CD4-positive, alpha-beta T cell treated with Interleukin-1 beta for 1 hour (primary cell): ENCODE measurements at regions not wholly inside any gene's neighbourhood (a gene's known extent, or its start where the extent isn't known, plus 50 kb on each side); places are given as distances from the start of the nearest gene placed in this dataset.
"Not testable (repeated sequence)": the region's sequence is repeated elsewhere in the genome, so short reads cannot be mapped to it uniquely, and the experiment has no call there.

Experiments used
- DNase-seq, 2 donors: peaks; one replicate each; pipeline ENCODE4 v3.0.0-alpha.2; 2020 to 2022

DNA sequence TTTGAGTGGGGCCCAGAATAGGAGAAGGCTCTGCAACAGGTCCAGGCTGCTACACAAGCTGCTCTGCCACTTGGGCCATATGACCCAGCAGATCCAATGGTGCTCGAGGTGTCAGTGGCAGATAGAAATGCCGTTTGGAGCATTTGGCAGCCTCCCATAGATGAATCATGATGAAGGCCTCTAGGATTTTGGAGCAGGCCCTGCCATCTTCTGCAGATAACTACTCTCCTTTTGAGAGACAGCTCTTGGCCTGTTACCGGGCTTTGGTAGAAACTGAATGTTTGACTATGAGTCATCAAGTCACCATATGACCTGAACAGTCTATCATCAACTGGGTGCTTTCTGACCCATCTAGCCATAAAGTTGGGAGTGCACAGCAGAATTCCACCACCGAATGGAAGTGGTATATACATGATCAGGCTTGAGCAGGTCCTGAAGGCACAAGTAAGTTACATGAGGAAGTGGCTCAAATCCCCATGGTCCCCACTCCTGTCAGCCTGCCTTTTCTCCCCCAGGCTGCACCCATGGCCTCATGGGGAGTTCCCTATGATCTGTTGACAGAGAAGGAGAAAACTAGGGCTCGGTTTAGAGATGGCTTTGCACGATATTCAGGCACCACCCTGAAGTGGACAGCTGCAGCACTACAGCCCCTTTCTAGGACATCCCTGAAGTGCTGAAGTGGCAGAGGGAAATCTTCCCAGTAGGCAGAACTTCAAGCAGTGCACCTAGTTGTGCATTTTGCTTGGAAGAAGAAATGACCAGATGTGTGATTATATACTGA lies 971.4 kb downstream of the MCTP2 start:
- DNase-seq = no peak

DNA sequence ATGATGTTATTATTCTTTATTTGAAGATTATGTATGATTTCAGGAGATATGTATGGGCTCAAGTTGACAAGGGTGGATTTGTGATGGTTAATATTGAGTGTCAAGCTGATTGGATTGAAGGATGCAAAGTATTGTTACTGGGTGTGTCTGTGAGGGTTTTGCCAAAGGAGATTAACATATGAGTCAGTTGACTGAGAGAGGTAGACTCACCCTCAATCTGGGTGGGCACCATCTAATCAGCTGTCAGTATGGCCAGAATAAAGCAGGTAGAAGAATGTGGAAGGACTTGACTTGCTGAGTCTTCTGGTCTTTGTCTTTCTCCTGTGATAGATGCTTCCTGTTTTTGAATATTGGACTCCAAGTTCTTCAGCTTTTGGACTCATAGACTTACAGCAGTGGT lies 973.7 kb downstream of the MCTP2 start:
- no peak for DNase-seq

DNA sequence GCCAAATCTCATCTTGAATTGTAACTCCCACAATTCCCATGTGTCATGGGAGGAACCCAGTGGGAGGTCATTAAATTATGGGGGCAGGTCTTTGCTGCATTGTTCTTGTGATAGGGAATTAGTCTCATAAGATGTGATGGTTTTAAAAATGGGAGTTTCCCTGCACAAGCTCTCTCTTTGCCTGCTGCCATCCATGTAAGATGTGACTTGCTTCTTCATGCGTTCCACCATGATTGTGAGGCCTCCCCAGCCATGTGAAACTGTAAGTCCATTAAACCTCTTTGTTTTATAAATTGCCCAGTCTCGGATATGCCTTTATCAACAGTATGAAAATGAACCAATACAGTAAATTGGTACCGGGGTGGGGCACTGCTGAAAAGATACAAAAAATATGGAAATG lies 974.5 kb downstream of the MCTP2 start:
- DNase-seq = not testable (repeated sequence)

DNA sequence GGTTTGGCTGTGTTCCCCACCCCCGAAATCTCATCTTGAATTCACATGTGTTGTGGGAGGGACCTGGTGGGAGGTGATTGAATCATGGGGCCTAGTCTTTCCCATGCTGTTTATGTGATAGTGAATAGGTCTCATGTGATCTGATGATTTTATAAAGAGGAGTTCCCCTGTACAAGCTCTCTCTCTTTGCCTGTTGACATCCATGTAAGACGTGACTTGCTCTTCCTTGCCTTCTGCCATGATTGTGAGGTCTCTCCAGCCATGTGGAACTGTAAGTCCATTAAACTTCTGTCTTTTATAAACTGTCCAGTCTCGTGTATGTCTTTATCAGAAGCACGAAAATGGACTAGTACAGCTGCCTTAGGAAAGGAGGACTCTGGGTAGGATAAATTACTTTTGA lies 976.7 kb downstream of the MCTP2 start:
- no peak for DNase-seq

DNA sequence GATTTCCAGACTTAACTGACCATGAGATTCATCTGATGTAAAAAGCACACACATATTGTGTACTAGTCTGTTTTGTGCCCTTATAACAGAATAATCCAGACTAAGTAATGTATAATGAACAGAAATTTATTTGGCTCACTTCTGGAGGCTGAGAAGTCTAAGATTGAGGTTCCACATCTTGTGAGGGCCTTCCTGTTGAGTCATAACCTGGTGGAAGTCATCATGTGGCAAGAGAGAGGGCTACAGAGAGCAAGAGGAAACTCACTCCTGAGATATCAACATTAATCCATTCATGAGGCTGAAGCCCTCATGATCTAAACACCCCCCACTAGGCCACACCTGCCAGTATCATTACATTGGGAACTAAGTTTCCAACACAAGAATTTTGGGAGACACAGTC lies 977.6 kb downstream of the MCTP2 start:
- DNase-seq = no peak

DNA sequence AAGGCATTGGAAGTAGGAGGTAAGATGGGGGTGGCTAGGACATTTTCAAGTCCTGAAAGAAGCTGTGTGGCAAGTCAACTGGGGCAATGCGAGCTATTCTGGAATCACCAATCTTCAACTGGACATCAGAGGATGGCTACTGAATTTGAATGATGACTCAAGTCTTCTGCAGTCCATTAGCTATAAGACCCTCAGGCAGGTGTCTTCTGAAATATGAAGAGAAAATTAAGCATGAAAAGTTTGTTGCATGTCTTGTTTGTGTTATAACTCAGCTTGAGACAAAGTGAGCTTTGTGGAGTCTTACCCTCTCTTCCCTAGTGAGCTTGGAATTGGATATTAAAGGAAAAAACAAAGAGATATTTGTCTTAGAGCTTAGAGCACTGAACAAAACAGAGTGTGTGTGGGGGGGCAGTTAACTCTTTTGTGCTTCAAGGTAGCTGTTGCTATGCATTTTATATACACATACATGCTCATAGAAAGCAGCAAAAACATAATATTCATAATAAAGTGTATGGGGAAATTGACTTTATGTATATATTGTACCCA lies 979.1 kb downstream of the MCTP2 start:
- no peak for DNase-seq

DNA sequence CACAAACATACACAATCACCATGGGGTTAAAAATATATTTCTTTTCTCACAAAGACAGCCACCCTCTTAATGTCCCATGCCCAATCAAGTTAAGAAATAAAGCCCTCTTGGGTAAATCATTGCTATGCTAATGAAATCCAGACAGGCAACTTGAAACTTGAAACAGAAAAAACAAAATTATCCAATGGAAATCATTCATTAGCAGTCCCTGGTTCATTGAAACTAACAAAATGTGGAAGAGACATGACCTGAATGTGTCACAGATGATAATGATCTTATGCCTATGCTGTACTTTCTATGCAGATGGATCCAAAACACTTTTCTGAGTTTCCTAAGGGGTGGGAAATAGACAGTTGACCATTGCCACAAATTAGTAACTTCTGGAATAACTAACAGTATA lies 983.7 kb downstream of the MCTP2 start:
- DNase-seq = no peak

DNA sequence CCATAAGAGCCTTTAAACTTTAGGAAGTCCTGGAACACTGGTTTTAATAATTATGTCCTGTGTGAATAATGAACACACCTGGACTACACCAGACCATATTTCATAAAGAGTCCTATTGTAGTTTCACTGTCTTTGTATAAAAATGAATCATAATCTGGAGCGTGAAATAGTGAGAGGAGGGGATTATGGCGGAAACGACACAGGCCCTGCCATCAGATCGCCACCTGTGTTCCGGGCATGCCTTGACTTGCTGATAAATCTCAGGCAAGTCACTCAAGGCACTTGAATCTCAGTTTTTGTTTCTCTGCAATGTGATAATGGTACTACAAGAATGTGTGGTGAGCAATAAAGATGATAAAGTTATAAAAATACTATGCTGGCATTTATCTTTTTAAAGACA lies 995.5 kb downstream of the MCTP2 start:
- no peak for DNase-seq

DNA sequence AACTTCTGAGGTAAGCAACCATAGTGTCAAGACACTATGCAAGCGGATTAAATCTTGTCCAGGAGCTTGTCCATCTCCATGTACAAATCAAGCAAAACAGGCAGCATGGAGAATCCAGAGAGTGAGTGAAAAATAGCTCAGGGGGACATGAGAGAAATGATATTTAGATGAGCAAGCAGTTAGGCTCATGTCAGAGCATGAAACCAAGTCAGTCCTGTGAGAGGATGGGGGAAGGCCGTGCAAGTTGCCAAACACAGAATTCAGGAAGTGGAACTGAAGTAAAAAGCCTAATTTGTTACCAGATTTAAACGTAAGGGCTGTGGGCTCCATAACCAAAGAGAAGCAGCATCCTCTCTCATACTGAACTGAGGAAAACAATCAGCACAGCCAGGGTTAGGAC lies 995.9 kb downstream of the MCTP2 start:
- no peak for DNase-seq

DNA sequence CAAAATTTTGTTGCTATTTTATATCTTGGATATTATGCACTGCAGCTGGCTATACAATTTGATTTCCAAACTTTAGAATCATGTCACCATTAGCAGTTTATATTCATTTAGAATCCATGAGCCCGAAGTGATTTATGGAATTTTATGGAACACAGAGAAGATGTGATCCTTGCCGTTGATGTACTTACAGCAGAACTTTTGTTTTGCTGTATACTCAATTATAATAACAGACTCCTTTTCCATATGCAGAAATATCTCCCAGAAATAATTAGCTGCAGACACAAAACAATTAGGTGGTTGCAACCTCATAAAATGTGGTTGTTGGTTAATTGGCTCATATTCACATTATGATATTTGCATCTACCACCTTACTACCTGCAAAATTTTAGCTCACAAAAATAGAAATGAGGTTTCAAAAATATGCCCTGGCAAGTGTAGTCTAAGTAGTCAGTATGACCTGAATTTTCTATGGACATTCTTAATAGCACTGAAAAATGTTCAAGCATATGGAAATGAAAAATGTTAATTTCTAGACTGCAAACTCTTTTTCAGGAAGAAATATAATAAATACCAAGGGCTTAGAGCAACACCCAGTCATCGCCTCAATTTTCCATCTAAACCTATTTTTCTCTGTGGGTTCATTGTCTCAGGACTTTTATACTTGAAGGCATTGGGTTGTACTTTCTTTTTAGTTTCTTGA lies 997.6 kb downstream of the MCTP2 start:
- no peak for DNase-seq

DNA sequence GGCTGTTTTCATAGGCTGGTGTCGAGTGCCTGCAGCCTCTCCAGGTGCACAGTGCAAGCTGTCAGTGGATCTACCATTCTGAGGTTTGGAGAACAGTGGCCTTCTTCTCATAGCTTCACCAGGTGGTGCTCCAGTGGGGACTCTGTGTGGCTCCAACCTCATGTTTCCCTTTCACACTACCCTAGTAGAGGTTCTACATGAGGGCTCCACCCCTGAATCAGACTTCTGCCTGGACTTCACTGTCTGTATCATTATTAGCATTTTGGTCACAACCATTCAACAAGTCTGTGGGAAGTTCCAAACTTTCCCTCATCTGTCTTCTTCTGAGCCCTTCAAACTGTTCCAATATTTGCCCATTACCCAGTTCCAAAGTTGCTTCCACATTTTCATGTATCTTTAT lies 1003.7 kb downstream of the MCTP2 start:
- no peak for DNase-seq

DNA sequence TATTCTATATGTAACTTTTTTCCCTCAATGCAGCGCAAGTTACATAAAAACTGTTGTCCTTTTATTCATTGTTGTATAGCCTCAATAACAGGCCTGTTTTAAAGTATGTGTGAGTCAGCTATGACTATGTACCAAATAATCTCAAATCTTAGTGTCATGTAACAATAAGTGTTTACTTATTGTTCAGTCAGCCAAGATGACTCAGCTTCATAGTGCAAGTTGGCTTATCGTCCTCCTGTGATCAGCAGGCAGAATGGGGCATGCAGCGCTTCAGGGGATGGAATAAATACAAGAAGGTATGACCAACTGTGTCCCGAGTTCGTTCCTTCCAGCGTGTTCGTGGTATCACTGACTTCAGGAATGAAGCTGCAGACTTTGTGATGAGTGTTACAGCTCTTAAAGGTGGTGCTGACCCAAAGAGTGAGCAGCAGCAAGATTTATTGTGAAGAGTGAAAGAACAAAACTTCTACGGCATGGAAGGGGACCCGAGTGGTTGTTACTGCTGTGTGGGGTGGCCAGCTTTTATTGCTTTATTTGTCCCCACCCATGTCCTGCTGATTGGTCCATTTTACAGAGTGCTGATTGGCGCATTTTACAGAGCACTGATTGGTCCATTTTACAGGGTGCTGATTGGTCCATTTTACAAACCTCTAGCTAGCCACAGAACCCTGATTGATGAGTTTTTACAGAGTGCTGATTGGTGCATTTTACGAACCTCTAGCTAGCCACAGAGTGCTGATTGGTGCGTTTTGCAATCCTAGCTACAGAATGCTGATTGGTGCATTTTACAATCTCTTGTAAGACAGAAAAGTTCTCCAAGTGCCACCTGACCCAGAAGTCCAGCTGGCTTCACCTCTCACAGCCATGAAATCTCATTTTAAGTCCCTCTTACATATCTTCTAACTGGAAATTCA lies 1016.0 kb downstream of the MCTP2 start:
- no peak for DNase-seq

DNA sequence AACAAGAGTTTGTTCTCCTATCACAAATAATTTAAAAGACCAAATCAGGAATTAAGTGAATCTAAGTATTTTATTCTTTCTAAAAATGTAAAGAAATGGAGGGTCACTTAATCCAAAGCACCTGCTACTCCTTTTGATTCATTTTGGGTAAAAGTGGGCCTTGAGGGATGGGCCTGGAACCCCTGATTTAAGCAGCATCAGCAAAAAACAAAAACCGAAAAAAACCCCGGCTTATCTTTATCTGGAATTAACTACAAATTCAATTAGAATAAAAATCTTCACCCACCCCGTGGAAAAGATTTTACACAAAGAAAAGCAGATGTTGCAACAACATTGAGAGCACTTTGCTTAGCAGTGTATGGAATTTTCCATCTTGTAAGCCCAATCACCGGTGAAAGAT lies 1018.2 kb downstream of the MCTP2 start:
- no peak for DNase-seq

DNA sequence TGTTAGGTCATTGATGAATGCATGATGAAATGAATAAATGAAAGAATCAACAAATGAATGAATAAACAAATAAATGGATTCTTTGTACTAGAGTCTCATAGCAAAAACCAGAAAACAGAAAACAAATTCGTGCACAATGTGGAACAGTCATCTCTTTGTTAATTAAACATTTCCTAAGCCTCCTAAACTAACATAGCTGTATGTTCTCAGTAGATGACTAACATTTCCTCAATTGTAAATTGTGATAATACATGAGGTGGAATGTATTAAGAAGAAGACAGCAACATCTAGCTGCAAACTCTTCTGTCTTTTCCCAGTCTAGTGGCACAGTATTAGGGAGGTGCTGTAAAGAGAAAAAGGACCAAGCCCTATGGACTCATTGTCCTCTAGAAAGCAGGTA lies 1021.0 kb downstream of the MCTP2 start:
- DNase-seq = no peak

DNA sequence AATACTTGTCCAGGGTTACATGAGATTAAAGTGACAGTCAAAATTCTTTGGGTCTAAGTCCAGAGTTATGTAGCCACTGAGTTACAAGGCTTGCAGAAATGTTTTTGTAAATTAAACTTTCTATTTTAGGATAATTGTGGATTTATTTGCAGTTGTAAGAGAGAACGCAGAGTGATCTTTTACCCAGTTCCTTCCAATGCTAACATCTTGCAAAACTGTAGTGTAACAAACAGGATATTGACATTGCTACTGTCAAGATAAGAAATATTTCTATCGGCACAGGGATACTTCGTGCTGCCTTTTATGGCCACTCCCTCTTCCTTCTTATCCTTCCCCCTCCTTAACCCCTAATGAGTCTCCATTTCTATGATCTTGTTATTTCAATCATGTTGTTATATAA lies 1022.9 kb downstream of the MCTP2 start:
- DNase-seq = no peak

DNA sequence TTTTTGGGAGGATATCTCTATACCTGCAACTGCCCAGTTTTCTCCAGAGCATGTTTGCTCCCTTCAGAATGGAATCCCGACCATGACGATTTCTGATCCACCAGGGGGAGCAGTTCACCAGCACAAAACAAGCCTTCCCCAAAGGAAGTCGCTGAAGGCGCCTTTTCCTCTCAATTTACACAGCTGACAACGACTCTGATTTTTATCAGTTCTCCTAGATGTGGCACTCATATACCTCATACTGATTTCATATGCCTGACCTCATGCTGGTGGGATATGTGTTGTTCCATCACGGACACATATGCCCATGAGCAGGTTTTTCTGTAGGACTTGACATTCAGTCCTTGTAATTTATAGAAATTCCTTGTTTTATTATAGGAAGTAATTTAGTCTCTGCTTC lies 1028.2 kb downstream of the MCTP2 start:
- peak; percentile 24 to 50 for DNase-seq

DNA sequence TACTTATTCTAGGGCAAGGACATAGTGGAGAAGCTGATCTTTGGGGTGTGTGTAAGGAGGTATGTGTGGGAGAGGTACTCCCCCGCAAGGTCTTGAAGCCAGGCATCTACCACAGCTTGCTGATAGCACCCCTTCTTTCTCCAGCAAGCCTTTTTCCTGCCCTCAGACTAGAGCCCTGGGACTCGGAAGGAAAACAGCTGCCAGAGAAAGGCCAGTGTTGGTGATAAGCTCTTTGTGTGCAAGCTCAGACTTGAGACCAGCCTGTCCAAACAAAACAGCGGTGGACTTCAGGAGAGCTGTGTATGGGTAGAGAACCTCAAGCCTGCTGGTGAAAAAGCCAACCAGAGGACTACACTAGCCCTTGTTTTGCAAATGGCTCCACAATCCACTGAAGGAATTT lies 1028.6 kb downstream of the MCTP2 start:
- DNase-seq = no peak

DNA sequence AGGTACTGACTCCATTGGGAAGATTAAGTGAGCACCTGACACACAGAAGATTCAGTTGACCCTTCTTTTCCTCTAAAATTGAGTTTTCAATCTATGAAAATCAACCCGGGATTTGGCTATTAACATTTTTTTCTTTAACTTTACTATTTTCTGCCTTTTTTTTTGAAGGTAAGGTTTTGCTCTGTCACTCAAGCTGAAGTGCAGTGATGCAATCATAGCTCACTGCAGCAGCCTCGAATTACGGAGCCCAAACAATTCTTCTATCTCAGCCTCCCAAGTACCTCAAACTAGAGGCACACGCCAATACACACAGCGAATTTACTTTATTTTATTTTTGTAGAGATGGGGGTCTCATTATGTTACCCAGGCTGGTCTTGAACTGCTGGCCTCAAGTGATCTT lies 1029.5 kb downstream of the MCTP2 start:
- no peak for DNase-seq

DNA sequence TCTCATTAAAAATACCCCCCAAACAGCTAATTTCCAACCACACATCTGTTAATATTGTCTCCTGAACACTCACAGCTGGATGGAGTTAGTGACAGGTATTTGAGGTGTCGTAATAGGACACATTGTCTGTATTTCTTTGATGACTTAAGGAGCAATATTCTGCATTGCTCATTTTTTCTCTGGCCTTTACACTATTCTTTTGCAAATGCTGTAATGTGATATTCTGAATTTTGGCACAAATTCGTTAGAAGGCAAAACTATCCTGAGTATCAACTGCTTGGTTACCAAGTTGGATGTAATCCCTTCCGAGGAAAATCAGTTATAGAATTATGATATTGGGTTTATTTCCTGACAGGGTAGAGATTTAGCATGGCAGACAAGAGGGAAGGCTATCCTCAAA lies 1030.2 kb downstream of the MCTP2 start:
- DNase-seq = no peak

DNA sequence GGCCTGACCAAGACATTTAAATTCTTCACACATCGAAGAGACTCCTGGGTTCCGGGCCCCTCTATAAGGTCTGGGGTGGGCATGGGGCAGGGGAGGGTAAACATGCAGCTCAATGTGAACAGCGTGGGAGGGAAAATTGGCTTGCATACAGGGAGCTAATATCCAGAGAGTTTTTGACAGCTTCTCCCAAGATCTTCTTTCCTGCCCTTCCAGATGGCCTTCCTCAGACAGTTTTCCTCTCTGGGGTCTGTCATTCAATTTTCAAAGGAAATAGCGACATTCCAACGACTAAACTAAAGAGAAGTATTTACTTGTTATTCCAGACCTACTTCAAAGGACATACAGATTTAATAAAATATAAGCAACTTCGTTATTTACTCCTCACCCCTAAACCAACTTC lies 1030.6 kb downstream of the MCTP2 start:
- no peak for DNase-seq

DNA sequence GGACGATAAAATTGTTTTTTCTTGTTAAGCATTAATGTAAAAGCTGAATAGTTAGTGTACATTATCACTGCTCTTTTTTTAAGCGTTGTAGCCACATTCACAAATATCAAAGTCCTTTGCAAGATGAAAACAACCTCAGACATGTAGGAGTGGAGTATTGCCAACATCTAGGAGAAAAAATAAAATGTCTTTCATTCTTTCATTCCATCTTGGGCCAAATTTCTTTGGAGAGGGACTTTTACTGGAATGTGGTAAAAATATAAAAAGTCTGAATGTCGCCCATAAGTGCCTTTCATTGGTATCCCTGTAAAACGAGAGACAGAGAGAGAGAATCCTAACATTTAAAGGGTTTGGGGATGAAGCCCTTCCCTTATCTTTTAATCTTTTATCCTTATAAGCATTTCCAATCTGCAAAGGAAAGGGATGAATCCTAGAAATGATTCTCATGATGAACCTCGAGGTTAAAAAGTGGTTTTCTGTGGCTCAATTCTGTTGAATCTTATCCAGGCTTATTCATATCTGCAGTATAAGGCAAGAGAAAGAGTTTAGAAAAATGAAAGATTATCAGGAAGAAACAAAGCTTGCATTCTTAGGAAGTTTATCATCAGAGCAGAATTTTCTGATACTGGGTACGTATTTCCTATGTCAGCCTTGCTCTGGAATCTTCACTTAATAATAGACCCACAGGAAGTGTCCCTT lies 1031.7 kb downstream of the MCTP2 start:
- DNase-seq = no peak

DNA sequence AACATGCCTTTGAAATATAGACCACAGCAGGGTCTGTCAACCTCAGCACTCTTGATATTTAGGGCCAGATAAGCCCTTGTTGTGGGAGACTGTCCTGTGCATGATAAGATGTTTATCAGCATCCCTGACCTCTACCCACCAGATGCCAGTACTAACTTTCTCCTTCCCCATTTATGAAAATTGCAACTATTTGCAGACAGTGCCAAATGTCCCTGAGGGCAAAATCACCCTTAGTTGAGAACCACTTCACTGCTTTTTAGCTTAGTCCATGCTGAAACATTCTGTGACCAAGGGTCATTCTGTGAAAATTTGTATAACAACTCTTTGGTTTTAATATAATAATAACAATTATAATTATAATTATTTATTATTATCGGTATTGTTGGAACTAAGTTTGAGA lies 1032.4 kb downstream of the MCTP2 start:
- DNase-seq = no peak
